NT2/D1 (cell line): ENCODE measurements at regions not wholly inside any gene's neighbourhood (a gene's known extent, or its start where the extent isn't known, plus 50 kb on each side); places are given as distances from the start of the nearest gene placed in this dataset.
A peak's percentile ranks its signal among the peaks of the same experiment; 100 is the strongest.

Experiments
- DNase-seq: peaks from one replicate; pipeline ENCODE4 v3.0.0-alpha.2; 2011; ENCODE audit warnings: low read depth, low spot score
- H3K27me3 ChIP-seq: 2 replicates; pipeline ENCODE4 v1.6.0; 2011; ENCODE audit warnings: mild to moderate bottlenecking; ENCODE audit not compliant: insufficient read length, insufficient read depth
- H3K36me3 ChIP-seq: 2 replicates; pipeline ENCODE4 v1.6.1; 2011; ENCODE audit warnings: mild to moderate bottlenecking, low read length, mixed read lengths; ENCODE audit not compliant: insufficient read depth, insufficient read length
- H3K4me1 ChIP-seq: 2 replicates; pipeline ENCODE4 v1.5.1; 2011; ENCODE audit not compliant: insufficient read depth, insufficient read length
- H3K4me3 ChIP-seq: 2 replicates; pipeline ENCODE4 v1.5.1; 2011; ENCODE audit warnings: low read depth; ENCODE audit not compliant: insufficient read length
- H3K9ac ChIP-seq: 2 replicates; pipeline ENCODE4 v1.6.0; 2011; ENCODE audit warnings: low read depth; ENCODE audit not compliant: insufficient read length
- H3K9me3 ChIP-seq: 2 replicates; pipeline ENCODE4 v1.5.1; 2011; ENCODE audit warnings: mild to moderate bottlenecking, low read length; ENCODE audit not compliant: insufficient read depth
- SUZ12 ChIP-seq: IDR thresholded peaks from 2 replicates; pipeline ENCODE4 v1.6.1; 2011; ENCODE audit not compliant: insufficient read length, insufficient read depth; ENCODE audit errors: extremely low read depth
- YY1 ChIP-seq: IDR thresholded peaks from 2 replicates; pipeline ENCODE4 v1.6.1; 2011; ENCODE audit not compliant: insufficient read length, insufficient read depth
- ZNF274 ChIP-seq: IDR thresholded peaks from 2 replicates; pipeline ENCODE4 v1.6.1; 2011; ENCODE audit warnings: mild to moderate bottlenecking, low read depth, low read length

DNA sequence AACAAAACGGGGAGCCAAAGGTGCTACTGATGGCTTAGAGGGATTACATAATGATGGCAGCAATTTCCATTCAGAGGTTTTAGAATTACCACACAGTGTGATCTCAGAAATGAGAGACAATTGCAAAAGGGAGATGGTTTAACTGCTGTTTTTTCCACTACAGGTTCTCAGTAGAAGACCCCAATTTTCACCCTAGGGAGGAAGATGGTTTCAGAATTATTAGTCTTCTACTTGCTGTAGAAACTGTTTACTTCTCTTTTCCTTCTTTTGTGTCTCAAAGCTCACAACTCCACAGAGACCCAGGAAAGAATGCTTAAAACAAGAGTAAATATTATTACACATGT, 226.5 kb downstream of the INHBA start:
- no peak for TF ChIP-seq YY1
- TF ChIP-seq SUZ12: no peak
- no peak for TF ChIP-seq ZNF274
- no peak overlapping the region for H3K4me3 ChIP-seq
- no peaks in the 10 kb centered on the region for H3K27me3 ChIP-seq
- H3K9me3 ChIP-seq: peaks cover 16% of the 10 kb centered on the region; the same call in 1 of the 2 replicates
- DNase-seq: no peak
- H3K4me1 ChIP-seq: no peaks in the 10 kb centered on the region
- H3K36me3 ChIP-seq: no peaks in the 10 kb centered on the region
- H3K9ac ChIP-seq: no peak overlapping the region

DNA sequence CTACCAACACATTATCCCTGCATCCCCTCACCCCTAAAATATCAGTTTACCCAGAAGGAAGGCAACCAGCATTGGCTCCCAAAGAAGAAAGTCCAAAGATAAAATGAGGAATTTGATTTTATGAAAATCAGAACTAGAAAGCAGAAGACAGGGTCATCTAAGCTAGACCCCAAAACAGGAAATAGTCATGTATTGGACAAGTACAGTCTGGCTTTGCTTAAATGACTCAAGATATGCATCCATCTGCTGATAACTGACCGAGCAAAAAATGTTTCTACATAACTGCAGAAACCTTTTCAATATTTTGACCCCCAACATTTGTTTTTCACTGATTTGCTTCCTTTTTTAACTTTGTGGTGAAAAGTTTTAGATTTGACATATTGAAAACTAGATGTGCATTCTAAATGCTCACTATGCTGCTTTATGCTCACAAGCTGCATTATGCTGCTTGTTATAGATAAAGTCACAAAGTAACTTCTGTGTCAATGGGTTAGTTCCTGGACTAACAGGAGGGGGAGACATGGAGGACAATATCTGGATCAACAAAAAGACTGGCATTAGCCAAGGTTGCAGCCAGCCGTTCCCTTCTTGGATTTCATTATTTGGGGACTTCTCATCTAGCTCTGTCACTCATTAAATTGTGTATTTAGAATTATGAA, 227.0 kb downstream of the INHBA start:
- H3K4me3 ChIP-seq: no peak overlapping the region

DNA sequence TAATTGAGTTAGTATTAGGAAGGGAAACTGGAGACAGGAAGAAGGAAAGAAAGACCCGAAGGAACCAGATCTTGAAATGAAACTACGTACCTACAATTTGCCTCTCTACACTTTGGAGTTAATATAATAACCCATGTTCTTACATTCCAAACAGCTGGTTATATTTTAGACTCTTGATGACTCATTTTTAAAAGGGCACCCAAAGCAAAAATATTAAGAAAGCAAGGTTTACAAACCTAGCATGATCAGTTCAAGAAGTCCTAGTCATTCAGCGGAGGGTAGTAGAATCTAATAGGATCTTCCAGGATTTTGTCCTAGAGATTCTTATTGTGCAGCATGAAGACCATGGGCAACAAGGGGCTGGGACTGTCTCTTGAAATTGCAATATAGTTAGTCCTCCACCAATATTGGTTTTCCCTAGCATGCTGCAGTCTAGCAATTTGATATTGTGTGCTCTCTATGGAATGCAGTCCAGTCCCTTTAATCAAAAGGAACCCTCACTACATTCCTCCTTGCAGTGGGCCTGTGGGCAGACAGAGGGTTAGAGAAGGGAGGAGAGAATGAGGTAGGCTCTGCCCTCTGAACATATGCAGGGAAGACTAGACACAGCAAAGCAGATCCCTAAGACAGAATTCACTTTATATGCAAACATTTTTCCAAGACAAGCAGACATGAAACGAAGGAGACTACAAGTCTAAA, 230.3 kb downstream of the INHBA start:
- H3K36me3 ChIP-seq: no peaks in the 10 kb centered on the region
- H3K4me3 ChIP-seq: no peak overlapping the region
- no peaks in the 10 kb centered on the region for H3K9me3 ChIP-seq
- H3K9ac ChIP-seq: no peak overlapping the region
- H3K27me3 ChIP-seq: no peaks in the 10 kb centered on the region
- no peak for TF ChIP-seq ZNF274
- H3K4me1 ChIP-seq: peaks cover 3% of the 10 kb centered on the region
- DNase-seq: no peak

More for the DNA sequence above, 227.0 kb downstream of the INHBA start:
- DNase-seq: no peak
- no peaks in the 10 kb centered on the region for H3K27me3 ChIP-seq
- TF ChIP-seq YY1 (no peak), ZNF274 (no peak), SUZ12 (no peak)
- H3K9ac ChIP-seq: no peak overlapping the region
- no peaks in the 10 kb centered on the region for H3K4me1 ChIP-seq
- no peaks in the 10 kb centered on the region for H3K36me3 ChIP-seq
- peaks cover 12% of the 10 kb centered on the region; the same call in 1 of the 2 replicates for H3K9me3 ChIP-seq

DNA sequence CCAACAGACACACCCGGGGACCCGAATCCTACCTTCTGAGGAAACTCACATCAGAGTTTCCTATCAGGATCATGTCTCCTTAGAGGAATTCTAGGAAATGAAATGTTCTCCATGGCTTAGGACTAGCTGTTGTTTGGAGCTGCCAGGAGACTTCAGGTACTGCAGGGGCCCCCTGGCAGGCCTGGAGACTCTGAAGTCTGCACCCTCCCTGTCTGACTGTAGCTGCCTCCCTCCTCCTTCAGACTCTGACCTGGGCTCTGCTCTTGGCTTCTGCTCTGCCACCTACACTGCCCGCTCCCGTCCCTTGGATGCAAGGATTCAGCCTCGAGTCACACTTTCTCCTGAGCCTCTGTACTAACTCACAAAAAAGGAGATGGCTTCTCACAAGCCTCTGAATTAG, 232.8 kb downstream of the INHBA start:
- DNase-seq: no peak
- no peaks in the 10 kb centered on the region for H3K9me3 ChIP-seq
- no peaks in the 10 kb centered on the region for H3K27me3 ChIP-seq
- H3K4me3 ChIP-seq: no peak overlapping the region
- no peak for TF ChIP-seq ZNF274
- no peak for TF ChIP-seq SUZ12
- TF ChIP-seq YY1: no peak
- H3K36me3 ChIP-seq: no peaks in the 10 kb centered on the region
- H3K4me1 ChIP-seq: peaks cover 6% of the 10 kb centered on the region
- no peak overlapping the region for H3K9ac ChIP-seq

DNA sequence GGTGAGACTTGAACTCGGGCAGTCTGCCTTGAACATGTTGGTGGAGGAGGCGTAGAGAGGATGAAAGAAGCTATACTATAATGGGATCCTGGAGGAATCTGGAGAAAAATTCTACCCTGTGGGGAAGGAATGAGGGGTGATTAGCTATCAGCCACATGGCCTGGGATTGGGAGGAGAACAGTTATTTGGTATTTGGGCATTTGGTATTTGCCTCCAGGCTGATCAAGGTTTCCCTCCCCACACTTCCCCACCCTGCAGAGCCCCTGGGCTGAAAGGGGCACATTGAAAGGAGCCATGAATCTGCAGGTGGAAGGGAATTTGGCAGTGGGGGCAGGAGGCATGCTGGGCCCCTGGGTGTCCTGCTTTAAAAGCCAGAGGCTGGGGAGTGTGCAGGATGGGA, 235.3 kb downstream of the INHBA start:
- peak; percentile 48 for DNase-seq
- peaks cover 6% of the 10 kb centered on the region for H3K4me1 ChIP-seq
- H3K9ac ChIP-seq: no peak overlapping the region
- no peaks in the 10 kb centered on the region for H3K9me3 ChIP-seq
- no peak overlapping the region for H3K4me3 ChIP-seq
- no peaks in the 10 kb centered on the region for H3K36me3 ChIP-seq
- H3K27me3 ChIP-seq: no peaks in the 10 kb centered on the region
- no peak for TF ChIP-seq ZNF274
- TF ChIP-seq YY1: no peak
- TF ChIP-seq SUZ12: no peak

DNA sequence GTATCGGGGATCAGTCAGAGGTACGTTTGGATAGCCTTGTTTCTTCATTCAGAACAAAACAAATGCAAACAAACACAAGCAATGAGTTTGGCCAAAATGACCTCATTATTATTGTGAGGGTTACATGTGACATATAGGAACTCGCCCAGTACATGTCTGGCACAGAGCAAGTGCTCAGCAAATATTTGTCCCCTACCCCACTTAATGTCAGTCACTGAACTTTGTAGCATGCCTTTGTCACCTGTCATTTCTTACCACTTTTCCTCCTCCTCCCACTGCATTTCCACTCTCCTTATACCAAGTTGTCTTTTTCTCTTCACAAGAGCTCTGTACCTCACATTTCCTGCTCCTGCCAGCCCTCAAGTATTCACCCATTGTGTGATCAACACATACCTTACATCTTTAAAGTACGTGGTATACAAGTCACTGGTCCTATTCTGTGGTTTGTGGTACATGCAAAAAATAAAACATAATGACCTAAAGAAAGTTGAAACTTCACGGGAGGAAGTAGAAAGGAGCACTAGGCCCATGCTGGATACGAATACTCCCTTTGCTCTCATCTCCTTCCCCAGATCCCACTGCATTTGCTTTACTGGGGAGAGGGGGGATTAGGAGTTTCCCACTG, 236.0 kb downstream of the INHBA start:
- no peak for TF ChIP-seq SUZ12
- TF ChIP-seq ZNF274: no peak
- no peak for TF ChIP-seq YY1
- Histone ChIP-seq H3K9ac (no peak overlapping the region), H3K9me3 (no peaks in the 10 kb centered on the region), H3K4me1 (peaks cover 6% of the 10 kb centered on the region), H3K36me3 (no peaks in the 10 kb centered on the region), H3K4me3 (no peak overlapping the region), H3K27me3 (no peaks in the 10 kb centered on the region)
- DNase-seq: no peak

DNA sequence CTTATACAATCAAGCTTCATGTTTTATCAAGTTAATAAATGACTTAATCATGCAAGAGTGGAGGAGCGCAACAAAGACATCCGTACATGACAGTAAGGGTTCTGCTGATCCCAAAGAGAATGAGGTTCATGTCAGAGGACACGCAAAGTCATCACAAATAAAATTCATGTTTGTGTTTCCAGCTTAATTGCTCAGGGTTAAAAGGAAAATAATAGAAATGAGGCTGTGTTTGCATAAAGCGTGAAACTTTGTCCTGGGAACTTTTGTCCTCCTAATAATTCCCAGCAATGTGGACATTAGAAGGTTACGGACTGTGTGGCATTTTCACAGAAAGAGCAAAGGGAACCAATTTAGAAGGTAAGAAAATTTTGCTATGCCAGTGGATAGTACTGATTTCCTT, 237.3 kb downstream of the INHBA start:
- Histone ChIP-seq H3K9ac (no peak overlapping the region), H3K4me1 (peaks cover 6% of the 10 kb centered on the region), H3K4me3 (no peak overlapping the region), H3K27me3 (no peaks in the 10 kb centered on the region), H3K36me3 (no peaks in the 10 kb centered on the region), H3K9me3 (no peaks in the 10 kb centered on the region)
- TF ChIP-seq ZNF274: no peak
- TF ChIP-seq SUZ12: no peak
- TF ChIP-seq YY1: no peak
- DNase-seq: no peak
